AG10803 (cell line): ENCODE measurements at regions not wholly inside any gene's neighbourhood (a gene's known extent, or its start where the extent isn't known, plus 50 kb on each side); places are given as distances from the start of the nearest gene placed in this dataset.

ENCODE experiments used
- DNase-seq: peaks from one replicate; pipeline ENCODE4 v3.0.0; 2010; ENCODE audit warnings: low read depth
- H3K4me3 ChIP-seq: 2 replicates; pipeline ENCODE4 v1.5.1; 2011; ENCODE audit warnings: mild to moderate bottlenecking, low read length, control low read depth
- CTCF ChIP-seq: conservative IDR thresholded peaks from 2 replicates; pipeline ENCODE4 v1.5.1; 2011; ENCODE audit warnings: mild to moderate bottlenecking, low read length, control low read depth, inconsistent platforms

GRCh38 chr9:19510907-19511306 is 102.1 kb downstream of the ACER2 start:
- H3K4me3 ChIP-seq: no peak overlapping the region
- no peak for DNase-seq
- no peak for TF ChIP-seq CTCF
